Vagina (tissue), 2 donors: ENCODE measurements at regions not wholly inside any gene's neighbourhood (a gene's known extent, or its start where the extent isn't known, plus 50 kb on each side); places are given as distances from the start of the nearest gene placed in this dataset.

Source experiments
- DNase-seq, 2 donors: peaks; one replicate each; pipeline ENCODE4 v3.0.0-alpha.2; 2017; ENCODE audit errors: extremely low spot score in 2 of 2
- H3K27ac ChIP-seq: fragments of 200-600 bp; sonication (generic); one replicate; pipeline ENCODE4 v1.5.1; 2019
- H3K27me3 ChIP-seq: fragments of 200-600 bp; sonication (generic); one replicate; pipeline ENCODE4 v1.5.1; 2019
- H3K36me3 ChIP-seq, 2 donors: fragments of 200-600 bp; sonication (generic); one replicate each; pipeline ENCODE4 v1.5.1; 2017 to 2019
- H3K4me1 ChIP-seq: fragments of 200-600 bp; sonication (generic); one replicate; pipeline ENCODE4 v1.5.1; 2019
- H3K4me3 ChIP-seq, 2 donors: fragments of 200-600 bp; sonication (generic); 1 replicate in 1 of 2; 2 replicates in 1 of 2; pipeline ENCODE4 v1.5.1; 2016 to 2019
- H3K9me3 ChIP-seq: fragments of 200-600 bp; sonication (generic); one replicate; pipeline ENCODE4 v1.5.1; 2019
- POLR2A ChIP-seq, 2 donors: fragments of 450-650 bp; IDR thresholded peaks; one replicate each; pipeline ENCODE4 v1.6.1; 2017; ENCODE audit warnings: antibody characterized with exemption in 2 of 2, mild to moderate bottlenecking in 2 of 2, moderate library complexity in 2 of 2
- POLR2AphosphoS5 ChIP-seq, 2 donors: sonication (generic); formaldehyde crosslinking; IDR thresholded peaks; one replicate each; pipeline ENCODE4 v1.9.0; 2017; ENCODE audit warnings: antibody characterized with exemption in 2 of 2, mild to moderate bottlenecking in 2 of 2, low read depth in 1 of 2; ENCODE audit not compliant: insufficient read depth in 1 of 2
- intact Hi-C: fragments of 100-400 bp; cut with DNase I; formaldehyde crosslinking; loops from one replicate; pipeline ENCODE4 v1.15.1; 2023
- TF ChIP-seq, protein P1 (sequence below), 3 experiments: fragments of 450-650 bp in 2 of 3; fragments of 200-600 bp in 1 of 3; sonication (generic) in 1 of 3; IDR thresholded peaks; one replicate each; pipeline ENCODE4 v1.5.1; 2017 to 2019; ENCODE audit warnings: antibody characterized with exemption in 3 of 3, mild to moderate bottlenecking in 2 of 3, moderate library complexity in 2 of 3

DNA sequence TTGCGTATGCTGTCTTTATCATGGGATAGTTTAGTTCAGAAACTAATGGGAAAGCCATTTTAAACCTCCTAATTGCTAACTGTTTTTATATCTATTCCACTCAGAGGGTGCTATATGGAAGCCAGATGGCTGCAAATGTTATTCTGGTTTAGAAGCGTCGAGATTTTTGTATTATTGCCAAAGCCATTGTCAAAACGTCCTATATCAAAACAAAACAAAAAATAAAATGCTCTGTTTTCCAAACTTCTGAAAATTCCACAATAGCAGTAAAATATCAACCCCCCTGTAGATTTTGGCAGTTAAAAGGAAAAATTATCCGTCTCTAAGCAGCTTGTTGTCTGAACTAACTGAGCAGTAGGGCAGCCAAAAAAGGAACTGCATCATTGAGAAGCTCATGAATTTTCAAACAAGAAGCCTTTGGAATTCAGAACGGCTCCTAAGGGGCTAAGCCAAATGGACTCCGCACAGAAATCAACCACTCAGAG, 195.4 kb upstream of the CWC22 start:
- Histone ChIP-seq H3K27me3 (no peaks in the 10 kb centered on the region), H3K4me1 (no peaks in the 10 kb centered on the region), H3K27ac (no peak overlapping the region), H3K4me3 (no peak overlapping the region), H3K36me3 (no peaks in the 10 kb centered on the region), H3K9me3 (no peaks in the 10 kb centered on the region)
- no peak for DNase-seq
- intact Hi-C loops, result no loop called here
- TF ChIP-seq, protein P1, sequence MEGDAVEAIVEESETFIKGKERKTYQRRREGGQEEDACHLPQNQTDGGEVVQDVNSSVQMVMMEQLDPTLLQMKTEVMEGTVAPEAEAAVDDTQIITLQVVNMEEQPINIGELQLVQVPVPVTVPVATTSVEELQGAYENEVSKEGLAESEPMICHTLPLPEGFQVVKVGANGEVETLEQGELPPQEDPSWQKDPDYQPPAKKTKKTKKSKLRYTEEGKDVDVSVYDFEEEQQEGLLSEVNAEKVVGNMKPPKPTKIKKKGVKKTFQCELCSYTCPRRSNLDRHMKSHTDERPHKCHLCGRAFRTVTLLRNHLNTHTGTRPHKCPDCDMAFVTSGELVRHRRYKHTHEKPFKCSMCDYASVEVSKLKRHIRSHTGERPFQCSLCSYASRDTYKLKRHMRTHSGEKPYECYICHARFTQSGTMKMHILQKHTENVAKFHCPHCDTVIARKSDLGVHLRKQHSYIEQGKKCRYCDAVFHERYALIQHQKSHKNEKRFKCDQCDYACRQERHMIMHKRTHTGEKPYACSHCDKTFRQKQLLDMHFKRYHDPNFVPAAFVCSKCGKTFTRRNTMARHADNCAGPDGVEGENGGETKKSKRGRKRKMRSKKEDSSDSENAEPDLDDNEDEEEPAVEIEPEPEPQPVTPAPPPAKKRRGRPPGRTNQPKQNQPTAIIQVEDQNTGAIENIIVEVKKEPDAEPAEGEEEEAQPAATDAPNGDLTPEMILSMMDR (IDR thresholded peaks at IDR 0.05), result no peak
- TF ChIP-seq POLR2A (IDR thresholded peaks at IDR 0.05) (no peak), POLR2AphosphoS5 (IDR thresholded peaks at IDR 0.05; ENCODE audit: insufficient read depth in 1 of 2, low read depth in 1 of 2) (no peak)

DNA sequence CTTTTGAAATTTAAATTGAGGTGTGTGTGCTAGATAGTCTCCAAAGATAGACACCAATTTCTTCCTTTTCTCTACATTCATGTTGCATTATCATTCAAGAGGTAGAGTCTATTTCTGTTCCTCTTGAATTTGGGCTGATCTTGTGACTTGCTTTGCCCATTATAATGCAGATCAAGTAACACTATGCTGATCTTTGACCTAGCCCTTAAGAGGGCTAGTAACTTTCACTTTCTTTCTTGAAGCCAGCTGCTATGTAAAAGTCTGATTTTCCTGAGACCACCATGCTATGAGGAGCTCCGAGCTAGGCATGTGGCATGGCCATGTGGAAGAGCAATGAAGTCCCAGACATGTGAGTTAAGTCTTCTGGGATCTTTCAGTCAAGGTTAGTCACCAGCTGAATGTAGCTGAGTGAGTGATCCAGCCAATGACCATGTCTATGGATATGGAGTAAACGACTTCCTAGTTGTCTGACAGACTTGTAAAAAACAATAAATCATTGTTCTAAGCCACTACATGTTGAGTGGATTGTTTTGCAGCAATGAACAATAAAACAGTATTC, 189.4 kb upstream of the CWC22 start:
- Histone ChIP-seq H3K4me1 (no peaks in the 10 kb centered on the region), H3K27ac (no peak overlapping the region), H3K9me3 (no peaks in the 10 kb centered on the region), H3K27me3 (no peaks in the 10 kb centered on the region), H3K36me3 (no peaks in the 10 kb centered on the region), H3K4me3 (no peak overlapping the region)
- intact Hi-C loops, result no loop called here
- DNase-seq, result no peak
- TF ChIP-seq POLR2A (IDR thresholded peaks at IDR 0.05) (no peak), POLR2AphosphoS5 (IDR thresholded peaks at IDR 0.05; ENCODE audit: insufficient read depth in 1 of 2, low read depth in 1 of 2) (no peak)
- TF ChIP-seq, protein P1 (IDR thresholded peaks at IDR 0.05), result no peak

DNA sequence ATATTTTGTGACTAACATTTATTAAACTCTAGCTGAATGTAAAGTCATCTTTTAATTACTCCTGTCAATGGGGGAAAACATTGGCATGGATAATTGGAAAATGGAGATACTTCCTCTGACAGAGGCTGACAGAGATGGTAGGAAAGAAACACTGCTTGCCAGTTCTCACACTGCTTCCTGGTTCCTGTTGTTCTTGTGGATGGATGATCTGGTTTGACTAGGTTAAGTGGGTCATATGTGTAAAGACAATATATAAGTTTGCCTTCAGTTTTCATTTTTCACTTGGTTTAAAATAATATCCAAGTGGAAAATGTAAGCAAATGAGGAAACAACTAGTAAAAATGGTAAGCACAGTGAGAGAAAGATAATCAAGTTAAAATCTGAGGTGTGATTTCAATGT, 188.8 kb upstream of the CWC22 start:
- H3K9me3 ChIP-seq, result no peaks in the 10 kb centered on the region
- H3K27ac ChIP-seq, result no peak overlapping the region
- TF ChIP-seq POLR2A (IDR thresholded peaks at IDR 0.05) (no peak), POLR2AphosphoS5 (IDR thresholded peaks at IDR 0.05; ENCODE audit: insufficient read depth in 1 of 2, low read depth in 1 of 2) (no peak)
- TF ChIP-seq, protein P1 (IDR thresholded peaks at IDR 0.05), result no peak
- H3K27me3 ChIP-seq, result no peaks in the 10 kb centered on the region
- no peak for DNase-seq
- intact Hi-C loops, result no loop called here
- no peak overlapping the region for H3K4me3 ChIP-seq
- no peaks in the 10 kb centered on the region for H3K36me3 ChIP-seq
- H3K4me1 ChIP-seq, result no peaks in the 10 kb centered on the region

DNA sequence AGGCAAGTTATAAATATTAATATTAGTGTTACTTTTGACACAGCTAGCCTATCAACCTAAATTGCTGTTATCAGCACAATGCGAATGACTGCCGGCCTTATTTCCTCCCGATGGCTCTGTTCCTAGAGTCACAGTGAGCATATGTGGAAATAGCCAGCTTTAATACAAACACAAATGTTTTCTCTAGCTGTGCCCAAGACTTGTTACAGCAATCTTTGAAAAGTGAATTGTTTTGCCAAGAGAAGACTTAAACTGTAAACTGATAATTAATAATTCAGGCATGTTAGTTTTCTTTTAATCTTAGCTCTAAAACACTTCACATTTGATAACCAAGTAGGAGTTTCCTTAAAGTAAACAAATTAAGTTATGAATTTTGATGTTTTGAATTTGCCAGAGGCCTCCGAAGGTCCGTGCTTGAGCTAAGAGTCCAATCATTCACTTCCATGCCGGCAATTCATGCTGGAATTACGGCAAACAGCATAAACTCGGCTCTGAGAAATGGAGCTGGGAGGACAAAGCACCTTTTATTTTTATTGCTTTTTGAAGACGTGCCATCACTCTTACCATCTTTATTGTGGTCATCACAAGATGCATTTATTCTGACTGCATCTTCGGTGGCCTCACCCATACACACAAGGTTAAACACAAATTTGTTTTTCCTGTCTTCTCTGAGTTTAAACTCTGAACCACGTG, 184.5 kb upstream of the CWC22 start:
- H3K36me3 ChIP-seq, result no peaks in the 10 kb centered on the region
- H3K4me3 ChIP-seq, result no peak overlapping the region
- DNase-seq, result no peak
- intact Hi-C loops, result no loop called here
- no peaks in the 10 kb centered on the region for H3K27me3 ChIP-seq
- TF ChIP-seq POLR2A (IDR thresholded peaks at IDR 0.05), result no peak
- TF ChIP-seq POLR2AphosphoS5 (IDR thresholded peaks at IDR 0.05; ENCODE audit: insufficient read depth in 1 of 2, low read depth in 1 of 2), result no peak
- TF ChIP-seq, protein P1 (IDR thresholded peaks at IDR 0.05), result no peak
- H3K4me1 ChIP-seq, result no peaks in the 10 kb centered on the region
- H3K9me3 ChIP-seq, result no peaks in the 10 kb centered on the region
- H3K27ac ChIP-seq, result no peak overlapping the region

DNA sequence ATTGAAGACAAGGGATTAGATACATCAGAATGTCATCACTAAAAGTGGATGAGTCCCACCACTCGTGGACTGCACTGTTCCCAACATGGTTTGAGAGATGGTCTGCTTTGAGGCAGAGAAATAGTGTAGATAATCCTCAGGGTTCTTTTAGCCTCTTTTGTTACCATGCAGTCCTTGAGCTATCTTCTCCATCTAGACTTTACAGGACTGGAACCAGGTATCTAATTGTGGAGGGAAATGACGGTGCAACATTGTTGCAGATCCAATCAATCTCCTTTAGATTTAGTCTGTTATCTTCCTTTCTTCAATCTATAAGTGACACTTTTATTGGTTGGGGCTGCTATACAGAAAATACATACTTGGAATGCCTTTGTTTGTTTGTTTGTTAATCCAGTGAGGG, 183.8 kb upstream of the CWC22 start:
- DNase-seq, result no peak
- intact Hi-C loops, result no loop called here
- TF ChIP-seq, protein P1 (IDR thresholded peaks at IDR 0.05), result no peak
- TF ChIP-seq POLR2A (IDR thresholded peaks at IDR 0.05) (no peak), POLR2AphosphoS5 (IDR thresholded peaks at IDR 0.05; ENCODE audit: insufficient read depth in 1 of 2, low read depth in 1 of 2) (no peak)
- Histone ChIP-seq H3K36me3 (no peaks in the 10 kb centered on the region), H3K4me1 (no peaks in the 10 kb centered on the region), H3K9me3 (no peaks in the 10 kb centered on the region), H3K27ac (no peak overlapping the region), H3K4me3 (no peak overlapping the region), H3K27me3 (no peaks in the 10 kb centered on the region)
